ENCODE measurements at regions not wholly inside any gene's neighbourhood (a gene's known extent, or its start where the extent isn't known, plus 50 kb on each side); places are given as distances from the start of the nearest gene placed in this dataset.
"Not testable (repeated sequence)": the region's sequence is repeated elsewhere in the genome, so short reads cannot be mapped to it uniquely, and the experiment has no call there.

DNA sequence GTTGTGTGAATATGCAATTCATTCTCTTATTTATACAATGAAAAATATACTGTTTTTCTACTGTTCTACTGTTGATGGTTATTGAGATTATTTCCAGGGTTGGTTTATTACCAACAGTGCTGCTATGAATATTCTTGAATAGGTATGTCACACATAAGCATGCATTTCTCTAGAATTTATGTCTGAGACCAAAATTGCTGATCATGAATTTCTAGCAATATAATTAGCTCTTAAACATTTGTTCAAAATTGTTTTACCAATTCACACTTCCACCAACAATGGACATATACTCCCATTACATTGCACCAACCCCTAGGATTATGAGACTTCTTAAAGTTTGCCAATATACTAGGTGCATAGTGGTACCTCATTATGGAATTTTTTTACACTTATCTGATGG lies 164.1 kb upstream of the KCNQ5 start:
- no peak for DNase-seq

DNA sequence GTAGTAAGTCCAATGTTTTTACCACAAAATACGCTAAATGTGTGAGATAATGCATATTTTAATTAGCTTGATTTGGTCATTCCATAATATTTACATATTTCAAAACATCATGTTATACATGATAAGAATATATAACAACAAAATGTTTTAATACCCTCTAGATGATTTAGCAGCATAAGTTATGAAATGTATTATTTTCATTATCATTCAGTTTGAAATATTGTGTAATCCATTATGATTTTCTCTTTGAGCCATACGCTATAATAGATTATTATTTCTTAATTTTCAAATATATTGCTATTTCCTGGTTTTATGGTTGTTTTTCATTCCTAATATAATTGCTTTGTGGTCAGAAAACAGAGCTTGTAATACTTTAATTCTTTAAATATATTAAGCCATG lies 163.3 kb upstream of the KCNQ5 start:
- DNase-seq = no peak

DNA sequence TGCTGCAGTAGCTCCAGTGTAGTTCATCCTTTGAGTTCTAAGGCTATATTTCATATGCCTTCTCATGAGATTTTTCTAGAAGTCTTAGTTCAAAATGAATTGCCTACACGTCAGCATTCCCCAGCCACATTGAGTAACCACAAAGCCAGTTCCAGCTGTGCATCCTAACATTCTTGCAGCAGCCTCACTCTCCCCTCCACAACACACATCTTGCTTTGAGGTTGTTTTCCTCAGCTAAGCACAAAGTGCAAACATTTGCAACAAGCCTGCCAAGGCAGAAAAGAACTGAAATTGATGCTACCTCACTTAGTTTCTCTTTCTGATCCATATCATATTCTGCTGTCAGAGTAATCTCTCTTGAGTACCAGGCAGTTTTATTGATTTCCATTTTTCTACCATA lies 160.7 kb upstream of the KCNQ5 start:
- no peak for DNase-seq

DNA sequence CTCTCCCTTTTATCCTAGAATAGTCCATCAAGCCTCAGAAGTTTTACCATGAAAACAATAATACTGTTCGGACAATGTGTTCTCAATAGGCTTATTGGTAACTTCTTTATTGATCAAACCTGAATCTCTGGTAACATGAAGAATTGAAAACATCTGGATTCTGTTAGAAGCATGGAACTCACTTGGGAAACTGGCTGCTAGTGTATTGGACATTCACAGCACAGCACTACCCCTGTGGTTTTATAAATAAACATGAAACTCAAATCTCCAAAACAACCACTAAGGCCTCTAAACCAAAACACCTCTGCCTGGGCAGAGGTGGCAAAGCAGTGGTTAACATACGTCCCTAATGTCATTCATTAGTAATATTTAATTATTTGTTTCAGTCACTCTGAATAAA lies 157.6 kb upstream of the KCNQ5 start:
- DNase-seq = no peak

DNA sequence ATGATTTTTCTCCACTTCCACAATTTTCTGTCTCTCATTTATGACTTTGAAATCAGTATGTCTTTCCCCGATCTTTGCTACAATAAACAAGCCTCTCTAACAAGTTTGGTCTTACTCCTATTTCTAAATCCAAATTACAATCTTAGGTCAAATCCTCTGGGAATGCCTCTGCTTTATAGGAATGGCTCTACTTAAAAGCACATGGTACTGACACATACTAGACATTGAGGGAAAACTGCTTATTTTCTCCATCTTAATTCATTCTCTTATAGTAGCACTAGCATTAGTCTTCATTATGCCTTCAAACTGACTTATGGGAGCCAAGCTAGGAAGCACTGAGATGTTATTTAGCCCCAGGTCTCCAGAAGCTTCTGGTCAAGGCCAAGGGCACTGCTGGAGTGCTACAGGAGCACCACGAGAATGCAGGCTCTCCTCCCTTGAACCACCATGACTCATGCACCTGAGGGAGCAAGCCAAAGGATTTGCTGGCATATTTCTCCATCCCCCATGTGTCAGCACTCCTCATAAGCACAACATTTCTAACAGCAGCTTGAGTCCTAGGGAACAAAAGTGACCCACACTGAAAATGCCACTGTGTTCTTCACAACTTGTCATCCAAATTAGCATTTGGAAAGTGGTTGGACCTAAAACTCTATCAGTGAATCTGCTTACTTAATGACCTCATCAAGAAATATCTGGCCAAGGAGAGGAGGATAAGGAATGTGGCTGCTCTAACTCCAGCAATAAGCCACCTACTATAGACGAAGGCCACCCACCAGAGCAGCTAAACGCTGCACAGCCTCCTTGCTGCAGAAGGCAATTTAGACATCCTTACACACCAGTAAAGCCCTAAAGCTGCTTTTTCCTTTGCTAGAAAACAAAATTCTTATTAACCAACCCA lies 156.8 kb upstream of the KCNQ5 start:
- DNase-seq = no peak

DNA sequence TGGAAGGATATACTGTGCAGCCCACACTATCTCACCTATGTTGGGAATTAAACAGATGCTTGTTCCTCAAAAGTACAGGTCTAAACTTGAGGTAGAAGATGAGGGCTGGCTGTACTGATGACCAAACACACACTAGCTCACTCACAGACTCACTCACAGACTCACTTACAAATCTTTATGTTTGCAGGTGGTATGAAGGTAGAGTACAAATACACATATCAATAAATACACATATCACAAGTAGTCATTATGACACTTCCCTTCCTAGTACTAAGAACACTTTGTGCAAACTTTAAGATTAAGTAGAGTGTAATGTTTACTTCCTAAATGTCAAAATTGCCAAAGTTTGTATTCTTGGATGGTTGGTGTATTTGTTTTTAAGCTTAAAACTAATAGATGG lies 155.4 kb upstream of the KCNQ5 start:
- DNase-seq = no peak

DNA sequence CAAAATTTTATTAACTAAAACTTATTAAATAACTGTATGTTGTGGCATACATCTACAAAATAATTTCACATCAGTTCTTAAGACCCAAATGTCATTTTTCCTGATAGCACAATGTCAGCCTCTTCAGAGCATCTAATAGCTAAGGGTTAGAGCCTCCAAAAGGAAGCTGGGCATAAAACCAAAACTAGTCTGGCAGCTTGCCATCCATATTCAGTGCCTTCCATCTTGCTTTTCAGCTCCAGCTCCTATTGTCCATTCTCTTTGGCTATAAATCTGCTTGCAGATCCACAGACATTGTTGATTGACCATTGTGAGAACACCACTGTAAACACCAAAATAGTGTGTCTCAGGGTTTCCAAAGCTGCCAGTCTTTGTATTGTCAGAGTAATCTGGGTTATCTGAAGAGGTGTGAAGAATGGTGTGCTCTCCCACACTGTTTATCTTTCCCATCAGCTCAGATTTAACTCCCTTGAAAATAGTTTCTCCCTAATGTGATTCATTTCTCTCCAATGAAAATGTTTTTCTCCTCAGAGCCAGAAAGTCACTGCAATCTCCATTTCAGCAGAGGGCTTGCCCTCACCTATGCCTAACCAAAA lies 154.8 kb upstream of the KCNQ5 start:
- no peak for DNase-seq

DNA sequence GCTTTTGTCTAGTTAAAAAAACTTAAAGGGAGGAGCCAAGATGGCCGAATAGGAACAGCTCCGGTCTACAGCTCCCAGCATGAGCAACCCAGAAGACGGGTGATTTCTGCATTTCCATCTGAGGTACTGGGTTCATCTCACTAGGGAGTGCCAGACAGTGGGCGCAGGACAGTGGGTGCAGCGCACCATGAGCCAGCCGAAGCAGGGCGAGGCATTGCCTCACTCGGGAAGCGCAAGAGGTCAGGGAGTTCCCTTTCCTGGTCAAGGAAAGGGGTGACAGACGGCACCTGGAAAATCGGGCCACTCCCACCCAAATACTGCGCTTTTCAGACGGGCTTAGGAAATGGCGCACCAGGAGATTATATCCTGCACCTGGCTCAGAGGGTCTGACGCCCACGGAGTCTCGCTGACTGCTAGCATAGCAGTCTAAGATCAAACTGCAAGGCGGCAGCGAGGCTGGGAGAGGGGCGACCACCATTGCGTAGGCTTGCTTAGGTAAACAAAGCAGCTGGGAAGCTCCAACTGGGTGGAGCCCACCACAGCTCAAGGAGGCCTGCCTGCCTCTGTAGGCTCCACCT lies 152.4 kb upstream of the KCNQ5 start:
- DNase-seq = not testable (repeated sequence)

DNA sequence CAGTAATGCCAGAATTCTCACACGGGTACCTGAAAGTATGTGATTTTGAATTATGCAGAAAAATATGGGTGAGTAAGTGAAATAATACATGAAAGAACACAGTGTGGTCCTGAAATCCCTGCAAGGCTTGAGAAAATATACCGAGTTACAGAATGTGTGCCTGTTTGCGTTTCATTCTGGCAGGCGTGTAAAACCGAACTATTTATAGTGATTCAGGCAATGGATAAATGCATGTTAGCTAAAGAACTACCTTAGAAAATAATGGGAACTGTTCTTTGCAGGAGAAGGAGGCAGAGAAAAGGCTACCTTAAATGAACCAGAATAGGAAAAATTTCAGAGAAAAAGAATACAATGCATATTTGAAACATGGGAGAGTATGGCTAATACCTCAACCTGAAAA lies 145.8 kb upstream of the KCNQ5 start:
- no peak for DNase-seq

DNA sequence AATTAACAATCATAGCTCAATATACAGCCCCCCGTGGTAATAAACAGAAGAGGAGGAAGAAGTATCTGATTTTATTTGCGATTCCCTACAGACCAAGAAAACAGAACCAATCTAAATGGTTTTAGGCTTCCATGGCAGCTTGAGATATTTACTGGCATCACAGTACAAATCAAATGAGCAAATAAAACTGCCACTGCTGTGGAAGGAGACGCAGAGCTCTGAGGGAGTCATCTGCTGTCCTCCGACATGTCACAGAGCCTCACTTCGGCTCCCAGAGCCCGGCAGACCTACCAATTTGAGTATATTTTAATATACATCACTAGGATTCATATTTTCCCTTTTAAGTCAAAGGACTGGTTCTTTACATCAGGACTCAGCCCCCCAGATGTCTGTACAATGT lies 145.2 kb upstream of the KCNQ5 start:
- no peak for DNase-seq

DNA sequence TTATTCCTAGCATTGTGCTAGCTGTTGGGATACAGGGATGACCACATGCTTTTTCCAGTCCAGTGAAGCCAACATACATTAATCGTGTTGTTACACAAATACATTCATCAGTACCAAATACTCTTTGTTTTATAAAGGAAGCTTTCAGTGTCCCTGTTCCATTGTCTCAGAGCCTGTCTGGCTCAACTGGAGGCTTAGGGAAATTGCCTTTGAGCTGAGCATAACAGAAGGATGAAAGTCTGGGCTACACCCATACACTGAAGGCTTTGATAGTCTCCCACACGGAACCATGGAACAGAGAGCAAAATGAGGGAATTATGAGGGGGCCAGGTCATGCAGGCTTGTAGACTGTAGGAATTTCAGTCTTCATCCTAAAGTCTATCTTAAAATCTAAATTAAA lies 126.4 kb upstream of the KCNQ5 start:
- DNase-seq = no peak

DNA sequence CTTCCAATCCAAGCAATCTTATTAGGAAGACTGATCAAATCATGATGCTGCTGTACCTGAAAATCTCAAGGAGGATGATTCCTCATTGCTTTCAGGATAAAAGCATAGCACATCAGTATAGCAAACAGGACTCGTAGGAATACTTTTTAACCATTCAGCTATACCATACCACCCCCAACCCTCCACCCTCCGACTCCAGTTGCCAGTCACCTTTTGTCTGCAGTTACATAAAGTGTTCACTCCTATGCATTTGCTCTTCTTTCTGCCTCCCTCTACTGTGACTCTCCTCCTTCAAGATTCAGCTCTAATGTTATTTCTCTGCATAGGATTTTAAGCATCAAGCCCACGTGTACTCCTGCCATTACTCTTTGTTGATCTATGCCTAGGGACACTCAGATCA lies 124.7 kb upstream of the KCNQ5 start:
- no peak for DNase-seq

DNA sequence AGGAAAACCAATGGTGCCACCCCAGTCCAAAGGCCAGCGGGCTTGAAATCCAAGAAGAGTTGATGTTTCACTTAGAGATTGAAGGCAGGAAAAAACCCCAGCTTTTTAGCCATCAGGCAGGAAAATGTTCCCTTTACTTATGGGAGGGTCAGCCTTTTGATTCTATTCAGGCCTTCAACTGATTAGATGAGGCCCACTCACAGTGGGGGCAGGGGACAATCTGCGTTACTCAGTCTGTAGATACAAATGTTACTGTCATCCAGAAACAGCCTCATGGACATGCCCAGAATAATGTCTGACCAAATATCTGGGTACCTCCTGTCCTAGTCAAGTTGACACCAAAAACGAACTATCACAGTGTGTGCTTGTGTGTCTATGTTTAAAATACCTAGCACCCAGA lies 121.2 kb upstream of the KCNQ5 start:
- no peak for DNase-seq

DNA sequence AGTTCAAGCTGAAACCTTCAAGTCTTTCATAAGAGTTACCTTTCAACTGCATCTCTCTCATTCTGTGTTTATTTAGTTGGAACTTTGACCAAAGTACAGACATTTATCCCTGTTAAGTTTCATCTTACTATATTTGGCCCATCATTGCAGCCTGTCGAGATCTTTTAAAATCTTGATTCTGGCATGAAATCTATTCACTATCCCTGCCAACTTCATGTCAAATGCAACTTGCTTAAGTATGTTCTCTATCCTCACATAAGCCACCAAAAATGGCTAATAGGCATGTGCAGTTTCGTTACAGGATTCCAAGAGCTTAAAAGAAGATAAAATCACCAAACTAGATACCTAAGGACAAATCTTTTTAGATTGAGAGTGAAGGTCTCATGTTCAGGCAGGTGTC lies 117.5 kb upstream of the KCNQ5 start:
- no peak for DNase-seq

DNA sequence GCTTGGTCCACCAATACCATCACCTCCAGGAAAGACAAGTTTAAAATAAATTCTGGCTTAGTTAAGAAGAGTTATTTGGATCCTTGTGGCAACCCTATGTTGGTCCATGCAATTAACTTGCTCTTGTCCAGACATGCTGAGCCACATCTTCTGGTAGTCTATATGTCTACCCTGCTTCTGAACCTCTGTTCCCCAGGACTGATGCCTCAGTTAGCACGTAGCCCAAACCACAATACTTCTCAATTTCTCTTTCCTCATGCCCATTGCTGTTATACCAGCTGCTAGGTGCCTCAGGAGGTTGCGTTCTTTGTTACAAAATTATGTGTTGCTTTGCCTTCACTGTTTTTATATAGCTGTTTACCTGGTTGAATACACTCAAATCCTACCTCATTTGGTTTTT lies 116.4 kb upstream of the KCNQ5 start:
- DNase-seq = no peak

DNA sequence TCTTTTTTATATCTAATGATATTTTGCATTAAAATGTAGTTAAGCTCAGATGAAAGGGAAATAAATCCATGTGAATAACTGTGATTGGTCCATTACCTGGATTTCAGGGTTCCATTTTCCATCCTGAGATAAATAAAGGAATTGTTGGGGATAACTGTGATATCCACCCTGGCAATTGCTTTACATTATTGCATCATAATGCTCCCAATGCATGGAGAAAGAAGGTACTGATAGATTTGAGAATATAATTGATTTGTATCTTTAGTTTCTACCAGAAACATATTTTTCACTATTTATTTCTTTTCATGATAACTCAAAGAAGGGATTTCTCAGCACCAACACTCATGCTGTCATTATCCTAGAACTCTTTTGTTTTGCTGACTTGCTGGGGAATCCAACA lies 102.0 kb upstream of the KCNQ5 start:
- DNase-seq = no peak

DNA sequence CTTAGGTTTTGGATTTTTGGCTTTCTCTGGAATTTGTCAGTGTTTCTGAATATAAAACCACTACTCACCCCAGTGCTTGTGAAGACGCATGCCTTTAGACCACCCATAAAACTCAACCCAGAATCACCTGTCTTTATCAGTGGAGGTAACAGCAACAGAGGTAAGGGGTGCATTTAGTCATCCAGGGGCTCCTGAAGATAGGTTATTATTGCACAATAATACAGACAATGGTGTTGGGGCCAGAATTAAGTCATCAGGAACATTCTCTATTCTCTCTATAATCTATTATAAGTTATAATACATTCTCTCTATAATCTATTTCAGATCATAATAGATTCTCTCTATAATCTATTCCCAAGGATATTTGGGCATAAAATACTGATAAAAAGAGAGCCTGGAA lies 100.2 kb upstream of the KCNQ5 start:
- DNase-seq = no peak

DNA sequence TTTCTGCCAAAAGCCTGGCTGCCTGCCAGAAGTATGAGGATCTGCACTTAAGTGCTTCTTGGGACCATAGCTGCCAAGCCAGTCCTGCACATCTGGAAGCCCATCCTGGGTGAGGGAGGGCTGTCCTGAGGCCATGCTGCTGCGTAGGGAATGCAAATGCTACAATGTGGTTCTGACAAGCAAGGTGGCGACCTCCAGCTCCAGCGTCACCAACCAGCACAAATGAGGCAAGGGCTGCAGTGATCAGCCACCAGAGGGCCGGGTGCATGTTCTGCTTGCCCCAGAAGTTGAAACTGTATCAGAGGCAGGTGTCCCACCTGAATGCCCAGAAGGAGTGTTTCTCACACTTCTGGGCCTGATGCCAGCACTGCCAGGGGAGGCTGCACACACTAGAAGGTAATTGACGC lies 99.1 kb upstream of the KCNQ5 start:
- peak; percentile 61 for DNase-seq

DNA sequence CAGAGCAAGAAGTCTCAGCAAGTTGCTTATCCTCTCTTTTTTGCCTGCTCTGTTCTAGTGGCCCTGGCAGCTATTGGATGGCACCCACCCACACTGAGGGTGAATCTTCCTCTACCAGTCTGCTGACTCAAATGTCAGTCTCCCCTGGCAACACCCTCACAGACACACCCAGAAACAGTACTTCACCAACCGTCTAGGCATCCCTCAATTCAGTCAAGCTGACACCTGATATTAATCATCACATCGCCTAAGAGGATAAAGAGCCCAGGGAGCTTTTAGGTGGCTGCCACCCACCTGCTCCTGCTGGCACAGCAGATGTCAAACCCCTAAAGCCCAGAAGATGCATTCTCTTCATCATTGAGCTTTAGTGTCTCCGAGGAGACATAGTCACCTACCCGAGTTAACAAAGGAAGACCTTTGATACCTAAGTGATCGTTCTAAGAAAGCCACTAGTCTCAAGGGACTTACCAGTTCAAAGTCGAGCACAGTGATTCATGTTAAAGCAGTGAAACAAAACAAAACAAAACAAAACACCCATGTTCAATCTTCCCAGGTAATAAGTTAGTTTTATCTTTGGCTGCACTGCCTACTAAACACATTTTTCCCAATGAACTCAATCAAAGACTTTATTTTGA lies 97.7 kb upstream of the KCNQ5 start:
- DNase-seq = peak; percentile 87

DNA sequence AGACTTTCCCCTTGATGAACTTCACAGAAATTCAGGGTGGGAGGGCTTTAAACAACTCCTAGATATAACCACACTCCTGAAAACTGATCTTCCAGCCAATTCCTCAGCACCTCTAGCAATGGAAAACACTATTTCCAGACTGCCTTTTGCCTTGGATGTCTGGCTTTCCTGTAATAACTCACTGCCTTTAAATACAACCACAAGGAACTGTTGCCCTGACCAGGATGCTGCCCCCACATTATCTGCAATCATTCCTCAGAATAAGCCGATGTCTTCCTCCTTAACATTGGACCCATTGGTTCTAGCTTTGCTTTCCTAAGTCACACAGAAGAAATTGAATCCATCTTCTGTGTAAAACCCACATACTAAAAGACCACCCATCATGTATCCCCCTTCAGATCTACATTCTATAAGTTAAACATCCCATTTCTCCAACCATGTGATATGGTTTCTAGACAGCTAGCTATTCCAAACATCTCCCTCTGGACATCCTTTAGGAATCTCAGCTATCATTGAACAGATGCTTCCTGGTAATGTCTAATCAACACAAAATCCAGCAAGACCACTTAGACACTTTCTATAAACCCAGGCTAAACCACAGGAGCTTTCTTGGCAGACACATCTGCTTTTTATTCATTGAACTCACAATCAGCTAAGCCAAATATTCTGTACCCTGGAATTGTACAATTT lies 95.9 kb upstream of the KCNQ5 start:
- no peak for DNase-seq

DNA sequence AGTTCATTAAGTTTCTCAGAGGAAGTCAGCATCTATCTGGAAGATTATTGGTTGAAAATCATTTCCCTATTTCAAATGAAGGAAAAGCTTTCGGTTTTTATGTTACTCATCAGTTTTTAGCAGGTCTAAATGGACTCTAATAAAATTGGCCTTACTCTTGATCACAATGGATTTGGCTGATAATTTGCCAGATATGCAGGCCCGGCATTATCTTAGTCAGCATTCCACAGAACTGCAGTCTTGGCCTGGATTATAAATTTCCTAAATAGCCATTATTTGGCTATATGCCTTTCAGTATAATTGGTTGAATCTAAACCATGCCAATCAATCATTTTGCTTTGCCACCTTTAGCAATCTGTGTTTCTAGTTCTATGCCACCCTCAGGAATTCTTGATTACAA lies 91.7 kb upstream of the KCNQ5 start:
- no peak for DNase-seq

DNA sequence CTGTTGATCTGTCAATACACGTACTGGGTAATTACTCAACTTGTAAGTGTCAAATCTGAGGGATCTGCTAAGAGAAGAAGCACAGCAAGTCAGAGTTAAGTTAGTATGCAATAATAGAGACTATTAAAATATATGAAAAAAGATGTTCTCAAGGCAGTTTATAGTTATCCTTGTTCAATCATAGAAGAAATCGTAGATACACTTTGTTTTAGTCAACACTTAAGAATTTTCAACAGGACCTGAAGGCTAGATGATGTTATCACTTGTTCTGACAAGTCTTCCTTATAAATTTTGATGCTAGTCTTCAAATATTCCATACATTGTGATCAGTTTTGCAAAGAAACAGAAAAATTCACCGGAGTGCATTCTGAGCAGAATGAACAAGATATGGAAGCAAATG lies 91.1 kb upstream of the KCNQ5 start:
- DNase-seq = no peak

DNA sequence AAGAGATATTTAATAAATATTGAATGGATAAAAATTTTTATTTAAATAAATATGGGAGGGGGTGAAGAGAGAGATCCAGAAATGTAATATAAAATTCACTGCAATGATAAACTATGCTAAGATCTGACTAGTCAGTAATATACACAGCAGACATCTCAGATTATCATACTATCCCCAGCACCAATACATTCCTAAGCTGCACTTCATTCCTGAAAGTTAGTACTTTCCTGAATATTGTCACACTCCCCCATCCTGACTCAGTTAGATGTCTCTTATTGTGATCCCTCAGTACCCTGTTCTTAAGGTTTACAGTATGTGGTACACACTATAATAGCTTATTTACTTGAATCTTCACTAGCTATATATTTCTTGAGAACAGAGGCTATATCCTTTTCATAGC lies 88.3 kb upstream of the KCNQ5 start:
- no peak for DNase-seq
